Stimulated activated CD8-positive, alpha-beta memory T cell treated with anti-CD3 and anti-CD28 coated beads, Interleukin-15, amount 100 ng/mL, for 24 hours (primary cell): ENCODE measurements at regions not wholly inside any gene's neighbourhood (a gene's known extent, or its start where the extent isn't known, plus 50 kb on each side); places are given as distances from the start of the nearest gene placed in this dataset.

ENCODE experiments used
- DNase-seq: peaks from one replicate; pipeline ENCODE4 v3.0.0-alpha.2; 2020; ENCODE audit warnings: low read depth

DNA sequence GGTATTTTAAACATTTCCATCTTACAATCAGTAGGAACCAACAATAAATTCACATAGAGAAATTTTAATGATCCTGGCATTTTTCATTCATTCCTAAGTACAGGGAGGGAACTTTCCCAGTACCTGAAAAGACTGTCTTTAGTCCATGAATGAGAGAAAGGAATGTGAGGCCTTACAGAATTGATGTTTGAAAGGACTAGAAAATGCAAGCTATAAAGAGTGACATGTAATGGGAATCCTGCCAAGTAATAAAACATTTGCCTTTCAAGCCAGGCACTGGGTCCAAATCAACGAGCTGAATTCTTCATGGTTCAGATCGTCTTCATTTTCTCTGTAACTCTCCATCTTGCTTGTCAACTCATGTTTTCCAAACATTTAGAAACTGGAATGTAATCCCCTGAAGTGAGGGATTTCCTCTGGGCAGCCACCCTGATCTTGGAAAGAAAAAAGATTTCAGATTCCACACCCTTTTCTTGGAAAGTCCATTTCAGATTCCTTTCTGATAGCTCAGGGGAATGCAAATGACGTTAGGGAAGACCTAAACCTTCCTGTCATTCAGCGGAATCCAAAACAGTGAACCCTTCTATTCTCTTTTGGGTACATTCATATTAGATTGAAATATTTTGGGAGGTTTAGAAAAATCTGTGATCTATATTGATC lies 315.8 kb downstream of the SH3GL2 start:
- DNase-seq, result no peak

DNA sequence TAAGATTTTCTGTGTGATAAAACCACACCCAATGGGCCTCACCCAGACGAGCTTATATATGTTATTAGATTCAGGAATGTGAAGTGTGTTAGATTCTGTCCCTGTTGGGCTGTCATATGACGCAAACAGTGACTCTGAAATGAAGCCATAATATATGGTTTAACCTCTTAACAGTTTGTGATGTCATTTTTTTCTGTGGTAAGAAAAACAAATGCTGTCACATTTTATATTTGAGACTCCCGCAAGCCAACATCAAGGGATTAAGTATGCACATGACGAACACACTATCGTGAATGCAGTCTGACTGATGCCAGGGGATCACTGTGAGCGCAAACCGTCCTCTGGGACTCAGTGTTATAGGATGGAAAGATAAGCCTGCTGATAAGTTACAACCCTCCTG lies 321.7 kb downstream of the SH3GL2 start:
- no peak for DNase-seq

DNA sequence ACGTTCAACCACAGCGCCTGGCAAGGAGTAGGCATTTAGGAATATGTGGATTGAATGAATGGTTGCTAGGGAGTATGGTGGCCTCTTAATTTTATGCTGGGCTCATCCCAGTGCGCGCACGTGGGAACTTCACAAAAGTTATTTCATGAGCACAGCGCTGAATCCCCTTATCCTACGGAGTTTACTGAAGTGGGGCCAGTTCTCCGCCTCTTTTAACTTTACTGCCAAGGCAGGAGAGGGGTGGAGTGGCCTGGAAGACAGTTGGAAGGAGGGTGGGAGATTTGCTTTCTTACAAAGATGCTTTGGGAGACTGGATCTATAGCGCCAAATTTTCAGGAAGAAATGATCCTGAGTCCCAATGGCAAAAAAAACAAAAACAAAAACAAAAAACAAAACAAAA lies 326.5 kb downstream of the SH3GL2 start:
- no peak for DNase-seq

DNA sequence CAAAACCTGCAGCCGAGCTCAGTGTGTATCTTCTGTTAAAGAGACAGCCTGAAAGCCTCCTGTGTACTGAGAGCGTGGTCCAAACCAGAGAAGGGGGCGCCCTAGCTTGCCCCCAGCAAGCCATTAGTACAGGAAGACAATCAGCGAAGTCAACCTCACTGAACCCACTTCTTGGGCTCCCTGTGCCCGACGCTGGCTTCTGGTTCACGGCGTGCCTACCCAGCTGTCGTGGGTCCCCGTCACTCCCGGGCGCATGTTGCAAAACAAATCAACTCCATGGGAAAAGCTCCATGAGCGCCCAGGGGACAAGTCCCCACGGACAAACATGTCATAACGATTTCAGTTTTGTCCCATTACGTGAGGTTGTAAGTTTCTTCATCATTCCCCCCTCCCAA lies 326.9 kb downstream of the SH3GL2 start:
- no peak for DNase-seq

- no peak for DNase-seq
Observed at GRCh38 chr9:17906176-17906840, 327.4 kb downstream of the SH3GL2 start.

- DNase-seq, result no peak
Observed at GRCh38 chr9:17906841-17907778, 328.2 kb downstream of the SH3GL2 start.

- no peak for DNase-seq
Observed at GRCh38 chr9:17907779-17908508, 329.1 kb downstream of the SH3GL2 start.

GRCh38 chr9:17926246-17926645 lies 347.4 kb downstream of the SH3GL2 start:
- no peak for DNase-seq

DNA sequence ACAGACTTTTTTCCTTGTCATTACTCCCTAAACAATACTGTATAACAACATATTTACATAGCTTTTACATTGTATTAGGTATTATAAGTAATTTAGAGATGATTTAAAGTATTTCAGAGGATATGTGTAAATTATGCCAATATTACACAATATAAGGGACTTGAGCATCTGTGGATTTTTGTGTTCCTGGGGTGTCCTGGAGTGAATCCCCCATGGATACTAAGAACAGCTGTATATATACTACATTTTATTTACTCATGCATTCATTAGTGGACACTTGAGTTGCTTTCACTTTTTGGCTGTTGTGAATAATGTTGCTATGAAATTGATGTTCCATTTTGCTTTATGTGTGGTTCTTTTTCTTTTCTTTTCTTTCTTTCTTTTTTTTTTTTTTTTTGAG lies 348.8 kb downstream of the SH3GL2 start:
- no peak for DNase-seq

- DNase-seq, result no peak
Observed at GRCh38 chr9:17928228-17928627, 349.4 kb downstream of the SH3GL2 start.

GRCh38 chr9:17928768-17929167 lies 349.9 kb downstream of the SH3GL2 start:
- DNase-seq, result no peak

GRCh38 chr9:17929506-17929905 lies 350.6 kb downstream of the SH3GL2 start:
- DNase-seq, result no peak

GRCh38 chr9:17930071-17930470 lies 351.2 kb downstream of the SH3GL2 start:
- no peak for DNase-seq

- DNase-seq, result no peak
Observed at GRCh38 chr9:17936365-17936764, 357.5 kb downstream of the SH3GL2 start.

DNA sequence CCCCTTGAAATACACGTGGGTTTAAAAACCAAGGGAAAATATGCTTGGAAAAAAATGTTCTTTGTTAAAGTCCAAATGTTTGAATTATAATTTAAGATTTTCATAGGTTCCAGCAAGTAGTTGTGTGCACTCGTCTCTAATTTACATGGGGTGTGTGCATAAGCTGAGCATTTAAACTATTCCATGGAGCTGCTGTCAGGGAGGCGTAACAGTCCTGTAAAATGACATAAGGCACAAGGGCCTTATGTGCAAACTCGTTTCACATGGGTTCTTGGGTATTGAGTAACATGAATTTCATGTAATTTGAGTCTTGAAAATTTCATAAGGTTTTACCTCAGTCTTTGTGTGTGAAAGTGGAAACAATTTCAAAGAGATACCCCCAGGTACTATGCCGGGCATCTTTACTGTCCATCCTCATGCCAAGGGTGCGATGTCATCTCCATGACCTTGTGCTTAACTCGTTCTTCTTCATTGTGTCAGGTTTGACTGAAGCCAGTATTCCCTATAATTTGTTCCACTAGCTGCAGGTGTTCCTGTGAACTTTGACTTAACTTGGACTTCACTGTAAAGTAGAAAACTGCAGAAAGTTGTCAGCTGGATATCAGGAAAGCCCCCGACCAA lies 359.3 kb downstream of the SH3GL2 start:
- DNase-seq, result no peak

- DNase-seq, result no peak
Observed at GRCh38 chr9:17942498-17942897, 363.6 kb downstream of the SH3GL2 start.

DNA sequence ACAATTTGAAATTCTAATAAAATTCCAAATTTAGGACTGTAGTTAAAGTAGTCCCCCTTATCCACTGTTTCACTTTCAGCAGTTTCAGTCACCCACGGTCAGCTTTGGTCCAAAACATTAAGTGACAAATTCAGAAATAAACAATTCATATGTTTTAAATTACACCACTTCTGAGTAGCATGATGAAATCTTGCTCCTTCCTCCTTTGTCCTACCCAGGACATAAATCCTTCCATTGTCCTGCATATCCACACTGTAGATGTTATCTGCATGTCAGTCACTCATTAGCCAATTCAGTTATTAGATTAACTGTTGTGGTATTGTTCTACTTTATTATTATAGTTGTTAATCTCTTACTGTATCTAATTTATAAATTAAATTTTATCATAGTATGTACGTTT lies 376.5 kb downstream of the SH3GL2 start:
- DNase-seq, result no peak

DNA sequence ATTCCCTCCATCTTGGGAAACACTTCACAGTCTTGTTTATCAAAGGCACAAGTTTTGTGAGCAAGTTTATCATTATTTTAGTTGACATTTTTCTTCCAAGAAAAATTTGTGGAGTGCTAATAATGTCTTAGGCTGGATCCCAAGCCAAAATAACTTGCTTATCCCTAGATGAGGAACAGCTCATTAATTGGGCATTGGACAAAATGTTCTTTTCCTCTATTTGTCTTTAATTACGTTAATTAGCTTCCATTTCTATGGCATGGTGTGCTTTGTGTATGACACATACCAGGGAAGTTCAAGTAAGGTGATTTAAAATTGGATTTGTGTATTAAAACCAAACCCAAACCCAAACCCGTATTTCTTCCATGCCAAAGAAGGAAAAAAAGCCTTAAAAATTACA lies 379.5 kb downstream of the SH3GL2 start:
- DNase-seq, result no peak

- no peak for DNase-seq
Observed at GRCh38 chr9:17962747-17963146, 383.9 kb downstream of the SH3GL2 start.

DNA sequence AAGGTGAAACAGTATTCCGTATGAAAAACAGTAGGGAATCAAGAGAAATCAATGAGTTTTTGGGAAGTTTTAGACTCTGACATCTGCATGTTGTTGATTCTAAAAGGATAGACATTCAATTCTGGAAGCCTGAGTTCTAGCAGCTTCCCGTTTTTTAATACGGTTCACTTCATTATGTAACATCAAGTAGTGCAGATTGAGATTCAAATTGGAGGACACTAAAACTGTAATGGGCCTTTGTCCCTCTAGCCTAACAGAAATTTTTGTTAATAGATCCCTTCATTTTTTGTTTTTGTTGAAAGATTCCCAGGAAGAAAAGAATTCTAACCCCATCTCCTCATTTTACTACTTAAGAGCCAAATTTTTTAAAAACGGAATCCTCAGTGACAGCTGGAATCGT lies 384.6 kb downstream of the SH3GL2 start:
- no peak for DNase-seq

DNA sequence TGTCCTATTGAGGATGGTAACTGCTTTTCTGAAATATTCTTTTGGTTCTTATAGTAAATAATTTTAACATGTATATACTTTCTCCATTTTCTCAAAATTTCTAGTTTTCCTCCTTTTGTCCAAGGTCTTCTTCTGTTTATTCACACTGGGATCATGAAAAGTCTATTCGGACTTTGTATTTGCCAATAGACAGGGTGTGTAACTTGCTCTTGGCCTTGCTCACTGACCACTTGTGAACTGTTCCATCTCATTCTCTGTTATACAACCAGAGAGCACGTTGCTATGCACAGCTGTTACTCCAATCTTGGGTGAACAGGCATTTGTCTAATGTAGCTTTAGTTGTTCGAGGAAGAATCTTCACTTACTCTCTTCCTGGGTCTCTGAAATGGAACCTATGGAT lies 388.9 kb downstream of the SH3GL2 start:
- no peak for DNase-seq

DNA sequence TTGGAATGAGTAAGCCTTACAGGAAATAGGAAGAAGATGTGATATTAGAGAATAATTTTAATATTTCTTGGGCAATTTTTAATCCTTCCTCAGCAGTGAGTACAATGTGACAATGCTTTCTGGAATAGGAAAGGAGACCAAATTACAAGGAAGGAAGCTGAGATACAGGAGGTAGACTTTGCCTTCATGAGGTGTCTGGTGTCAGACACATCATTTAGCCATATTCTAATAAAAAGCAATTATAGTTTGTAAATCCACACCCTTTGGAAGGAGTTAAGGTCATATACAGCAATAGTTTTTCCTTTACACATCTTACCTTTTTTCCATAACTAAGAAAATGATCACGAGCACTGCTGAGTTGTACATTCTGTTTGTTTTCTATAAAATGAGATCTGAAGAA lies 390.4 kb downstream of the SH3GL2 start:
- no peak for DNase-seq
